Body of pancreas (tissue), 4 donors: ENCODE measurements at regions not wholly inside any gene's neighbourhood (a gene's known extent, or its start where the extent isn't known, plus 50 kb on each side); places are given as distances from the start of the nearest gene placed in this dataset.

ENCODE experiments used
- POLR2A ChIP-seq, 3 donors: fragments of 450-650 bp; IDR thresholded peaks; one replicate each; pipeline ENCODE4 v1.6.1; 2016; ENCODE audit warnings: antibody characterized with exemption in 3 of 3, mild to moderate bottlenecking in 2 of 3
- TF ChIP-seq, protein P1 (sequence below), 7 experiments: fragments of 450-650 bp in 4 of 7; fragments of 200-600 bp in 3 of 7; sonication (generic) in 3 of 7; IDR thresholded peaks; one replicate each; pipeline ENCODE4 v1.5.1; 2016 to 2019; ENCODE audit warnings: antibody characterized with exemption in 7 of 7

DNA sequence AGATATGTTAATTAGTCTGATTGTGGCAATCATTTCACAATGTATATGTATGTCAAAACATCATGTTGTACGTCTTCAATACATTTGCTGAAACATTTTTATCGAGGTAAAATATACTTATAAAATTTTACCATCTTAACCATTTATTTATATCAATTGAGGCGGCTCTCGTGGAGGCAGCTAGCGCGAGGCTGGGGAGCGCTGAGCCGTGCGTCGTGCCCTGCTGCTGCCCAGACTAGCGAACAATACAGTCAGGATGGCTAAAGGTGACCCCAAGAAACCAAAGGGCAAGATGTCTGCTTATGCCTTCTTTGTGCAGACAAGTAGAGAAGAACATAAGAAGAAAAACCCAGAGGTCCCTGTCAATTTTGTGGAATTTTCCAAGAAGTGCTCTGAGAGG, 202.5 kb upstream of the PBX1 start:
- TF ChIP-seq, protein P1, sequence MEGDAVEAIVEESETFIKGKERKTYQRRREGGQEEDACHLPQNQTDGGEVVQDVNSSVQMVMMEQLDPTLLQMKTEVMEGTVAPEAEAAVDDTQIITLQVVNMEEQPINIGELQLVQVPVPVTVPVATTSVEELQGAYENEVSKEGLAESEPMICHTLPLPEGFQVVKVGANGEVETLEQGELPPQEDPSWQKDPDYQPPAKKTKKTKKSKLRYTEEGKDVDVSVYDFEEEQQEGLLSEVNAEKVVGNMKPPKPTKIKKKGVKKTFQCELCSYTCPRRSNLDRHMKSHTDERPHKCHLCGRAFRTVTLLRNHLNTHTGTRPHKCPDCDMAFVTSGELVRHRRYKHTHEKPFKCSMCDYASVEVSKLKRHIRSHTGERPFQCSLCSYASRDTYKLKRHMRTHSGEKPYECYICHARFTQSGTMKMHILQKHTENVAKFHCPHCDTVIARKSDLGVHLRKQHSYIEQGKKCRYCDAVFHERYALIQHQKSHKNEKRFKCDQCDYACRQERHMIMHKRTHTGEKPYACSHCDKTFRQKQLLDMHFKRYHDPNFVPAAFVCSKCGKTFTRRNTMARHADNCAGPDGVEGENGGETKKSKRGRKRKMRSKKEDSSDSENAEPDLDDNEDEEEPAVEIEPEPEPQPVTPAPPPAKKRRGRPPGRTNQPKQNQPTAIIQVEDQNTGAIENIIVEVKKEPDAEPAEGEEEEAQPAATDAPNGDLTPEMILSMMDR (IDR thresholded peaks at IDR 0.05): no peak
- no peak for TF ChIP-seq POLR2A (IDR thresholded peaks at IDR 0.05)
